ENCODE measurements at regions not wholly inside any gene's neighbourhood (a gene's known extent, or its start where the extent isn't known, plus 50 kb on each side); places are given as distances from the start of the nearest gene placed in this dataset.

- DNase-seq (ENCODE audit: low read depth, low spot score), result no peak
- no peaks in the 10 kb centered on the region for H3K36me3 Mint-ChIP-seq (ENCODE audit: low read depth)
- no peak overlapping the region for H3K27ac Mint-ChIP-seq (ENCODE audit: unreplicated experiment)
- no peak for TF ChIP-seq CTCF (conservative IDR thresholded peaks at IDR 0.05)
- no peak overlapping the region for H3K4me3 Mint-ChIP-seq
- no peaks in the 10 kb centered on the region for H3K9me3 Mint-ChIP-seq
- H3K4me1 Mint-ChIP-seq, result no peaks in the 10 kb centered on the region
- H3K27me3 Mint-ChIP-seq (ENCODE audit: low read depth), result peaks cover 3% of the 10 kb centered on the region
These were observed 91.5 kb upstream of the THSD7A start for GRCh38 chr7:11923376-11923930.

DNA sequence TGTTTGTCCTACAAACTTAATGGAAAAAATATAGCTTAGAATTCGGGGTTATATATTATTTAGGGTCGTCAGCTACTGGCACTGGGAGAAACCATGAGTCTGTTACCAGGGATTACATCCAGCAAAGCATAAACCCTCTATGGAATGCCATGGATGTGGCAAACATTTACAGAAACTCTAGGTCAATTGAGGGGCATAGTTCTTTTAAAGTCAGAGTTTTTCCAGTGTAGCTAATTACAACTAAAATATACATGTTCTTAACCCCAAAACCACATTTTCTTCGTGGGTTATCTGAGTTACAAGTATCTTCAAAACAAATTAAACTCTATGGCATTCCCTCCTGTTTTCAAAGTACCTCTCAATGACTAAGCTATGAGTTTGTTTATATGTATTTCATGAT is 99.3 kb upstream of the THSD7A start:
- Mint-ChIP-seq H3K9me3 (no peaks in the 10 kb centered on the region), H3K36me3 (ENCODE audit: low read depth) (no peaks in the 10 kb centered on the region), H3K27me3 (ENCODE audit: low read depth) (no peaks in the 10 kb centered on the region), H3K27ac (ENCODE audit: unreplicated experiment) (no peak overlapping the region), H3K4me3 (no peak overlapping the region), H3K4me1 (no peaks in the 10 kb centered on the region)
- TF ChIP-seq CTCF (conservative IDR thresholded peaks at IDR 0.05), result no peak
- no peak for DNase-seq (ENCODE audit: low read depth, low spot score)

GRCh38 chr7:11934796-11935195 is 102.8 kb upstream of the THSD7A start:
- Mint-ChIP-seq H3K27ac (ENCODE audit: unreplicated experiment) (no peak overlapping the region), H3K4me3 (no peak overlapping the region), H3K36me3 (ENCODE audit: low read depth) (no peaks in the 10 kb centered on the region), H3K27me3 (ENCODE audit: low read depth) (no peaks in the 10 kb centered on the region), H3K4me1 (no peaks in the 10 kb centered on the region), H3K9me3 (no peaks in the 10 kb centered on the region)
- no peak for DNase-seq (ENCODE audit: low read depth, low spot score)
- no peak for TF ChIP-seq CTCF (conservative IDR thresholded peaks at IDR 0.05)

GRCh38 chr7:11935905-11936304 is 103.9 kb upstream of the THSD7A start:
- H3K36me3 Mint-ChIP-seq (ENCODE audit: low read depth), result no peaks in the 10 kb centered on the region
- TF ChIP-seq CTCF (conservative IDR thresholded peaks at IDR 0.05), result no peak
- no peak overlapping the region for H3K27ac Mint-ChIP-seq (ENCODE audit: unreplicated experiment)
- H3K4me3 Mint-ChIP-seq, result no peak overlapping the region
- H3K27me3 Mint-ChIP-seq (ENCODE audit: low read depth), result no peaks in the 10 kb centered on the region
- H3K9me3 Mint-ChIP-seq, result no peaks in the 10 kb centered on the region
- no peak for DNase-seq (ENCODE audit: low read depth, low spot score)
- no peaks in the 10 kb centered on the region for H3K4me1 Mint-ChIP-seq

DNA sequence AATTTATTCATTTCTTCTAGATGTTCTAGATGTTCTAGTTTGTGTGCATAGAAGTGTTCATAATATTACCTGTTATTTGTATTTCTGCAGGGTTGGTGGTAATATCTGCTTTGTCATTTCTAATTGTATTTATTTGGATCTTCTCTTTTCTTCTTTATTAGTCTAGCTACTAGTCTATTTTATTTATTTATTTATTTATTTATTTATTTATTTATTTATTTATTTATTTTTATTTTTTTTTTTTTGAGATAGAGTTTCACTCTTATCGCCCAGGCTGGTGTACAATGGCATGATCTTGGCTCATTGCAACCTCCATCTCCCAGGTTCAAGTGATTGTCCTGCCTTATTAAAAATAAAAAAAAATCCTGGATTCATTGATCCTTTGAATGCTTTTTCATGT is 114.8 kb upstream of the THSD7A start:
- no peak for TF ChIP-seq CTCF (conservative IDR thresholded peaks at IDR 0.05)
- Mint-ChIP-seq H3K36me3 (ENCODE audit: low read depth) (no peaks in the 10 kb centered on the region), H3K27me3 (ENCODE audit: low read depth) (no peaks in the 10 kb centered on the region), H3K27ac (ENCODE audit: unreplicated experiment) (no peak overlapping the region), H3K4me3 (no peak overlapping the region), H3K4me1 (no peaks in the 10 kb centered on the region), H3K9me3 (peaks cover 21% of the 10 kb centered on the region)
- DNase-seq (ENCODE audit: low read depth, low spot score), result no peak

DNA sequence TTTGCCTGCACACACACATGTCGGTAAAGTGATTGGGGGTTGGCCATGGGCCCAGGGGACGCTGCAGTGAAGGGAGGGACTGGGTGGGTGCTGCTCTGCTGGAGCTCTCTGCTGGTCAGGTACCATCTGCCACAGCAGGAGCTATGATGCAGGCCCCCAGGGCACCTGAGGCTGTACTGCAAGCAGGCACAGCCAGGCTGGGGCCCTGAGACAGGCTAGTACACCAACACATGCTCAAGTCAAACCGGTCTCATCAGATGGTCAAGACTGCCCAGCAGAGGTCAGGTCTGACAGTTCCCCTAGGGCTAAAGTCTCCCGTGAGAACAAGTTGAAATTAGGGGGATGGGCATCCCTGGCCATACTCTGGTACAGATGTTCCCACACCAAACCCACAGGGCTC is 118.3 kb upstream of the THSD7A start:
- Mint-ChIP-seq H3K36me3 (ENCODE audit: low read depth) (no peaks in the 10 kb centered on the region), H3K9me3 (peaks cover 21% of the 10 kb centered on the region), H3K4me1 (no peaks in the 10 kb centered on the region), H3K27ac (ENCODE audit: unreplicated experiment) (no peak overlapping the region), H3K4me3 (no peak overlapping the region), H3K27me3 (ENCODE audit: low read depth) (no peaks in the 10 kb centered on the region)
- no peak for TF ChIP-seq CTCF (conservative IDR thresholded peaks at IDR 0.05)
- DNase-seq (ENCODE audit: low read depth, low spot score), result no peak

Measured in neural crest cell (in vitro differentiated cells).